WTC11 (cell line): ENCODE measurements at regions not wholly inside any gene's neighbourhood (a gene's known extent, or its start where the extent isn't known, plus 50 kb on each side); places are given as distances from the start of the nearest gene placed in this dataset.

ENCODE experiments used
- ATAC-seq: fragments of 200-7000 bp; cut with Tn5 transposase; 2 replicates; pipeline ENCODE4 v1.10.0; 2021; ENCODE audit warnings: mild to moderate bottlenecking, moderate library complexity
- CTCF ChIA-PET: fragments of 300-600 bp; sonication (Branson Sonifier 250); formaldehyde crosslinking; loops from one replicate; lab custom pipeline; 2021; ENCODE audit warnings: antibody characterized with exemption; lab: Charles Lee
- POLR2A ChIA-PET: fragments of 350-600 bp; sonication (Branson Sonifier 250); formaldehyde crosslinking; loops from one replicate; lab custom pipeline; 2021; ENCODE audit warnings: antibody characterized with exemption; lab: Charles Lee
- DNase-seq: peaks from one replicate; pipeline ENCODE4 v3.0.0; 2021; ENCODE audit warnings: low spot score
- H3K27ac Mint-ChIP-seq: 2 replicates; pipeline ENCODE4 v1.8.0; 2021; ENCODE audit warnings: mixed read lengths
- H3K27me3 Mint-ChIP-seq: 2 replicates; pipeline ENCODE4 v1.8.0; 2021; ENCODE audit warnings: low read depth, mild to moderate bottlenecking, moderate library complexity, mixed read lengths
- H3K36me3 Mint-ChIP-seq: 2 replicates; pipeline ENCODE4 v1.8.0; 2021; ENCODE audit warnings: mixed read lengths
- H3K4me1 Mint-ChIP-seq: 2 replicates; pipeline ENCODE4 v1.8.0; 2022; ENCODE audit warnings: mixed read lengths
- H3K4me3 Mint-ChIP-seq: 2 replicates; pipeline ENCODE4 v1.8.0; 2021; ENCODE audit warnings: mild to moderate bottlenecking, moderate library complexity, mixed read lengths
- H3K9me3 Mint-ChIP-seq: 2 replicates; pipeline ENCODE4 v1.8.0; 2021; ENCODE audit warnings: mixed read lengths
- ELF4 ChIP-seq: sonication (generic); formaldehyde crosslinking; IDR thresholded peaks from 2 replicates; pipeline ENCODE4 v1.8.1; 2022; ENCODE audit warnings: low read depth, mild to moderate bottlenecking, moderate library complexity, missing genetic modification reagents
- FOXK1 ChIP-seq: sonication (generic); formaldehyde crosslinking; IDR thresholded peaks from 2 replicates; pipeline ENCODE4 v1.8.0; 2022; ENCODE audit warnings: mild to moderate bottlenecking, moderate library complexity, missing genetic modification reagents
- NR2C2 ChIP-seq: sonication (generic); formaldehyde crosslinking; IDR thresholded peaks from 2 replicates; pipeline ENCODE4 v1.8.0; 2022; ENCODE audit warnings: mild to moderate bottlenecking, missing genetic modification reagents
- PRRX2 ChIP-seq: fragments of 250-450 bp; sonication (Bioruptor Pico); IDR thresholded peaks from 2 replicates; pipeline ENCODE4 v1.8.0; 2021; ENCODE audit warnings: mild to moderate bottlenecking
- ZBTB21 ChIP-seq: sonication (generic); formaldehyde crosslinking; IDR thresholded peaks from 2 replicates; pipeline ENCODE4 v1.8.1; 2023; ENCODE audit warnings: mild to moderate bottlenecking, missing genetic modification reagents, borderline replicate concordance
- ZNF416 ChIP-seq: fragments of 250-450 bp; sonication (Bioruptor Pico); IDR thresholded peaks from 2 replicates; pipeline ENCODE4 v1.9.0; 2021; ENCODE audit warnings: mild to moderate bottlenecking, inconsistent platforms
- TF ChIP-seq, protein P1 (sequence below): fragments of 250-450 bp; sonication (Bioruptor Pico); conservative IDR thresholded peaks from 2 replicates; pipeline ENCODE4 v1.9.0; 2021; ENCODE audit warnings: mild to moderate bottlenecking
- TF ChIP-seq, protein P2 (sequence below): sonication (generic); formaldehyde crosslinking; IDR thresholded peaks from 2 replicates; pipeline ENCODE4 v1.8.1; 2023; ENCODE audit warnings: mild to moderate bottlenecking, missing genetic modification reagents, borderline replicate concordance
- TF ChIP-seq, protein P3 (sequence below): sonication (generic); formaldehyde crosslinking; IDR thresholded peaks from 2 replicates; pipeline ENCODE4 v1.8.0; 2023; ENCODE audit warnings: mild to moderate bottlenecking, missing genetic modification reagents
- TF ChIP-seq, protein P4 (sequence below): sonication (generic); formaldehyde crosslinking; IDR thresholded peaks from 2 replicates; pipeline ENCODE4 v1.8.1; 2022; ENCODE audit warnings: low read depth, missing genetic modification reagents, borderline replicate concordance
- TF ChIP-seq, protein P5 (sequence below): sonication (generic); formaldehyde crosslinking; IDR thresholded peaks from 2 replicates; pipeline ENCODE4 v1.8.0; 2023; ENCODE audit warnings: missing genetic modification reagents, mild to moderate bottlenecking, borderline replicate concordance
- TF ChIP-seq, protein P6 (sequence below): sonication (generic); formaldehyde crosslinking; IDR thresholded peaks from 2 replicates; pipeline ENCODE4 v1.8.1; 2022; ENCODE audit warnings: low read depth, mild to moderate bottlenecking, moderate library complexity, missing genetic modification reagents, borderline replicate concordance

DNA sequence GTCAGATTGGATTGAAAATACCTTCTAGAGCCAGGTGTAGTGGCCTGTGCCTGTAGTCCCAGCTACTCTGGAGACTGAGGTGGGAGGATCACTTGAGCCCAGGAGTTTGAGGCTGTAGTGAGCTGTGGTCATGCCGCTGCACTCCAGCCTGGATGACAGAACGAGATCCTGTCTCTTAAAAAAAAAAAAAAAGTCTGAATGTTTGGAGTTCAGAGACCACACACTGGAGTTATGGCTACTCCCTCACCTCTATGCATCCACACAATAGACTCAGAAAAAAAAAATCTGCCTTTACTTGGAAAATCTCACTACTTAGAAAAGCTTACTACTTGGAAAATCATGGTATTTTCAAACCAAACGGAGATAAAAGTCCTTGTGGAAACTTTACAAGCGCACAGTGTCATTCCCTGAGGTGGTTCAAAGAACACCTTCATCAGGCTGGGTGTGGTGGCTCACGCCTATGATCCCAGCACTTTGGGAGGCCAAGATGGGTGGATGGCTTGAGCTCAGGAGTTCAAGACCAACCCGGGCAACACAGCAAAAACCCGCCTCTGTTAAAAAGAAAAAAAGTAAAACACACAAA lies 63.9 kb upstream of the PICALM start (continued):
- TF ChIP-seq PRRX2 (CRISPR knock-in tag) = no peak
- TF ChIP-seq, protein P1, sequence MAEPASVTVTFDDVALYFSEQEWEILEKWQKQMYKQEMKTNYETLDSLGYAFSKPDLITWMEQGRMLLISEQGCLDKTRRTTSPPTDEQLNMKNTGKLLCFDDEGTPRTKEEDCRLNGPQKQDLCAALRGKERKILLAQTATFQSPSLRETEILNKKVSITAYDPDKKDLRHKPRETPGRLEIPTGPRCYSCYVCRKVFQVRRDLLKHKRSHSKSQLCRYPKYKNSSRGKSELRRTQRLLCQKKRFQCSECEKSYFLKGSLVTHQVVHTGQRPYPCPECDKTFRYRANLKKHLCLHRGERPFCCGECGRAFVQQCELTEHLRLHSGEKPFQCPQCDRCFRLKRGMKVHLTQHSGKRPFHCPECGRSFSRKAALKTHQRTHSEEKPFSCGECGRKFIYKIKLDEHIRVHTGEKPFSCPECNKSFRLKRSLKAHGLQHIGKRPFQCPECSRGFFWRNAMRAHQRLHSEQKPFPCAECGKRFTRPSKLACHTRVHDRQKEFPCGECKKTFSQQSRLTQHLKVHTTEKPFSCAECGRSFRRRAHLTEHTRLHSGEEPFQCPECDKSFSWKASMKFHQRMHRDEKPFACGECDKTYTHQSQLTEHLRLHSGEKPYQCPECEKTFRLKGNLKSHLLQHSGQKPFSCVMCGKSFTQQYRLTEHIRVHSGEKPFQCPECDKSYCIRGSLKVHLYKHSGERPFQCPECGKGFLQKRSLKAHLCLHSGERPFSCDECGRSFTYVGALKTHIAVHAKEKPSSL (CRISPR knock-in tag) = no peak

DNA sequence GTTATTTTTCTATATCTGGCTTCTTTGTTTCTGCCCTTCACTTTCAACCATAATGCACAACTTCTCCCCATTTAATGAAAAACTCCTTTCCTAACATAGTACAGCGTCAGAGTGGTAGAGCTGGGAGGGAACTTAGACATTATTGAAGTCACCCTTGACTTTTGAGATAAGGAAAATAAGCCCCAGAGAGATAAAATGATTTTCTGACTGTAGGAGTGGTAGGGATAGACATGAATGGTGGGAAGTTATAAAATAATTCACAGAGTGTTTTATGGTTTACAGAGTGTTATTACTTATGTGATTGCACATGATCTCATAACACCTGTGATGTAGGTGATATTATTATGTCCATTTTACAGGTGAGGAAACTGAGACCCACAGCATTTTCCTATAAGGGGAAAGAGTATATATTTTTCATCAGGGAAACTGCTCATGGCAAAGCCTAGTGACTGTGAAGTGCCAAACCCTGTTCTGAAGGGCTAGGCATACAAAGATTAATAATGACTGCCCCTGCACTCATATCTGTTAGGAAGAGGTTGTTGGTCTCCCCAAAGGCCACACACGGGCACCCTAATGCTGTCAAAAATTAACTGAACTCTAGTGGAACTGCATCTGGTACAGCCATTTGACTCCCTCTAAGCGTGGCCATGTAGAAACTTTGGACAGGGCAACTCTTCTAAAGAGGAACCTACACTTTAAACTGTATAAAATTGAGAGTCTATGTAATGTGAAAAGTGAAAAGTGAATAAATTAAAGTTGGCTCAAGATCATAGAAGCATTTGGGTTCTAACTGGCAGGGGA lies 61.1 kb upstream of the PICALM start:
- Mint-ChIP-seq H3K4me3 (no peak overlapping the region), H3K27me3 (no peaks in the 10 kb centered on the region; the same call in 1 of the 2 replicates), H3K36me3 (no peaks in the 10 kb centered on the region), H3K27ac (no peak overlapping the region), H3K9me3 (no peaks in the 10 kb centered on the region), H3K4me1 (no peaks in the 10 kb centered on the region)
- ATAC-seq (no peak), DNase-seq (no peak)
- POLR2A ChIA-PET = no interaction called here
- CTCF ChIA-PET = no interaction called here
- TF ChIP-seq ELF4 (CRISPR knock-in tag) (no peak), NR2C2 (no peak), ZNF416 (CRISPR knock-in tag) (no peak), FOXK1 (CRISPR knock-in tag) (no peak), ZBTB21 (CRISPR knock-in tag) (no peak)
- TF ChIP-seq, protein P2, sequence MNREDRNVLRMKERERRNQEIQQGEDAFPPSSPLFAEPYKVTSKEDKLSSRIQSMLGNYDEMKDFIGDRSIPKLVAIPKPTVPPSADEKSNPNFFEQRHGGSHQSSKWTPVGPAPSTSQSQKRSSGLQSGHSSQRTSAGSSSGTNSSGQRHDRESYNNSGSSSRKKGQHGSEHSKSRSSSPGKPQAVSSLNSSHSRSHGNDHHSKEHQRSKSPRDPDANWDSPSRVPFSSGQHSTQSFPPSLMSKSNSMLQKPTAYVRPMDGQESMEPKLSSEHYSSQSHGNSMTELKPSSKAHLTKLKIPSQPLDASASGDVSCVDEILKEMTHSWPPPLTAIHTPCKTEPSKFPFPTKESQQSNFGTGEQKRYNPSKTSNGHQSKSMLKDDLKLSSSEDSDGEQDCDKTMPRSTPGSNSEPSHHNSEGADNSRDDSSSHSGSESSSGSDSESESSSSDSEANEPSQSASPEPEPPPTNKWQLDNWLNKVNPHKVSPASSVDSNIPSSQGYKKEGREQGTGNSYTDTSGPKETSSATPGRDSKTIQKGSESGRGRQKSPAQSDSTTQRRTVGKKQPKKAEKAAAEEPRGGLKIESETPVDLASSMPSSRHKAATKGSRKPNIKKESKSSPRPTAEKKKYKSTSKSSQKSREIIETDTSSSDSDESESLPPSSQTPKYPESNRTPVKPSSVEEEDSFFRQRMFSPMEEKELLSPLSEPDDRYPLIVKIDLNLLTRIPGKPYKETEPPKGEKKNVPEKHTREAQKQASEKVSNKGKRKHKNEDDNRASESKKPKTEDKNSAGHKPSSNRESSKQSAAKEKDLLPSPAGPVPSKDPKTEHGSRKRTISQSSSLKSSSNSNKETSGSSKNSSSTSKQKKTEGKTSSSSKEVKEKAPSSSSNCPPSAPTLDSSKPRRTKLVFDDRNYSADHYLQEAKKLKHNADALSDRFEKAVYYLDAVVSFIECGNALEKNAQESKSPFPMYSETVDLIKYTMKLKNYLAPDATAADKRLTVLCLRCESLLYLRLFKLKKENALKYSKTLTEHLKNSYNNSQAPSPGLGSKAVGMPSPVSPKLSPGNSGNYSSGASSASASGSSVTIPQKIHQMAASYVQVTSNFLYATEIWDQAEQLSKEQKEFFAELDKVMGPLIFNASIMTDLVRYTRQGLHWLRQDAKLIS (CRISPR knock-in tag) = no peak
- TF ChIP-seq, protein P3, sequence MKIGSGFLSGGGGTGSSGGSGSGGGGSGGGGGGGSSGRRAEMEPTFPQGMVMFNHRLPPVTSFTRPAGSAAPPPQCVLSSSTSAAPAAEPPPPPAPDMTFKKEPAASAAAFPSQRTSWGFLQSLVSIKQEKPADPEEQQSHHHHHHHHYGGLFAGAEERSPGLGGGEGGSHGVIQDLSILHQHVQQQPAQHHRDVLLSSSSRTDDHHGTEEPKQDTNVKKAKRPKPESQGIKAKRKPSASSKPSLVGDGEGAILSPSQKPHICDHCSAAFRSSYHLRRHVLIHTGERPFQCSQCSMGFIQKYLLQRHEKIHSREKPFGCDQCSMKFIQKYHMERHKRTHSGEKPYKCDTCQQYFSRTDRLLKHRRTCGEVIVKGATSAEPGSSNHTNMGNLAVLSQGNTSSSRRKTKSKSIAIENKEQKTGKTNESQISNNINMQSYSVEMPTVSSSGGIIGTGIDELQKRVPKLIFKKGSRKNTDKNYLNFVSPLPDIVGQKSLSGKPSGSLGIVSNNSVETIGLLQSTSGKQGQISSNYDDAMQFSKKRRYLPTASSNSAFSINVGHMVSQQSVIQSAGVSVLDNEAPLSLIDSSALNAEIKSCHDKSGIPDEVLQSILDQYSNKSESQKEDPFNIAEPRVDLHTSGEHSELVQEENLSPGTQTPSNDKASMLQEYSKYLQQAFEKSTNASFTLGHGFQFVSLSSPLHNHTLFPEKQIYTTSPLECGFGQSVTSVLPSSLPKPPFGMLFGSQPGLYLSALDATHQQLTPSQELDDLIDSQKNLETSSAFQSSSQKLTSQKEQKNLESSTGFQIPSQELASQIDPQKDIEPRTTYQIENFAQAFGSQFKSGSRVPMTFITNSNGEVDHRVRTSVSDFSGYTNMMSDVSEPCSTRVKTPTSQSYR = no peak
- TF ChIP-seq, protein P4, sequence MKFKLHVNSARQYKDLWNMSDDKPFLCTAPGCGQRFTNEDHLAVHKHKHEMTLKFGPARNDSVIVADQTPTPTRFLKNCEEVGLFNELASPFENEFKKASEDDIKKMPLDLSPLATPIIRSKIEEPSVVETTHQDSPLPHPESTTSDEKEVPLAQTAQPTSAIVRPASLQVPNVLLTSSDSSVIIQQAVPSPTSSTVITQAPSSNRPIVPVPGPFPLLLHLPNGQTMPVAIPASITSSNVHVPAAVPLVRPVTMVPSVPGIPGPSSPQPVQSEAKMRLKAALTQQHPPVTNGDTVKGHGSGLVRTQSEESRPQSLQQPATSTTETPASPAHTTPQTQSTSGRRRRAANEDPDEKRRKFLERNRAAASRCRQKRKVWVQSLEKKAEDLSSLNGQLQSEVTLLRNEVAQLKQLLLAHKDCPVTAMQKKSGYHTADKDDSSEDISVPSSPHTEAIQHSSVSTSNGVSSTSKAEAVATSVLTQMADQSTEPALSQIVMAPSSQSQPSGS (CRISPR knock-in tag) = no peak
- TF ChIP-seq, protein P5, sequence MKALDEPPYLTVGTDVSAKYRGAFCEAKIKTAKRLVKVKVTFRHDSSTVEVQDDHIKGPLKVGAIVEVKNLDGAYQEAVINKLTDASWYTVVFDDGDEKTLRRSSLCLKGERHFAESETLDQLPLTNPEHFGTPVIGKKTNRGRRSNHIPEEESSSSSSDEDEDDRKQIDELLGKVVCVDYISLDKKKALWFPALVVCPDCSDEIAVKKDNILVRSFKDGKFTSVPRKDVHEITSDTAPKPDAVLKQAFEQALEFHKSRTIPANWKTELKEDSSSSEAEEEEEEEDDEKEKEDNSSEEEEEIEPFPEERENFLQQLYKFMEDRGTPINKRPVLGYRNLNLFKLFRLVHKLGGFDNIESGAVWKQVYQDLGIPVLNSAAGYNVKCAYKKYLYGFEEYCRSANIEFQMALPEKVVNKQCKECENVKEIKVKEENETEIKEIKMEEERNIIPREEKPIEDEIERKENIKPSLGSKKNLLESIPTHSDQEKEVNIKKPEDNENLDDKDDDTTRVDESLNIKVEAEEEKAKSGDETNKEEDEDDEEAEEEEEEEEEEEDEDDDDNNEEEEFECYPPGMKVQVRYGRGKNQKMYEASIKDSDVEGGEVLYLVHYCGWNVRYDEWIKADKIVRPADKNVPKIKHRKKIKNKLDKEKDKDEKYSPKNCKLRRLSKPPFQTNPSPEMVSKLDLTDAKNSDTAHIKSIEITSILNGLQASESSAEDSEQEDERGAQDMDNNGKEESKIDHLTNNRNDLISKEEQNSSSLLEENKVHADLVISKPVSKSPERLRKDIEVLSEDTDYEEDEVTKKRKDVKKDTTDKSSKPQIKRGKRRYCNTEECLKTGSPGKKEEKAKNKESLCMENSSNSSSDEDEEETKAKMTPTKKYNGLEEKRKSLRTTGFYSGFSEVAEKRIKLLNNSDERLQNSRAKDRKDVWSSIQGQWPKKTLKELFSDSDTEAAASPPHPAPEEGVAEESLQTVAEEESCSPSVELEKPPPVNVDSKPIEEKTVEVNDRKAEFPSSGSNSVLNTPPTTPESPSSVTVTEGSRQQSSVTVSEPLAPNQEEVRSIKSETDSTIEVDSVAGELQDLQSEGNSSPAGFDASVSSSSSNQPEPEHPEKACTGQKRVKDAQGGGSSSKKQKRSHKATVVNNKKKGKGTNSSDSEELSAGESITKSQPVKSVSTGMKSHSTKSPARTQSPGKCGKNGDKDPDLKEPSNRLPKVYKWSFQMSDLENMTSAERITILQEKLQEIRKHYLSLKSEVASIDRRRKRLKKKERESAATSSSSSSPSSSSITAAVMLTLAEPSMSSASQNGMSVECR (CRISPR knock-in tag) = no peak
- TF ChIP-seq, protein P1 (CRISPR knock-in tag) = no peak
- TF ChIP-seq, protein P6, sequence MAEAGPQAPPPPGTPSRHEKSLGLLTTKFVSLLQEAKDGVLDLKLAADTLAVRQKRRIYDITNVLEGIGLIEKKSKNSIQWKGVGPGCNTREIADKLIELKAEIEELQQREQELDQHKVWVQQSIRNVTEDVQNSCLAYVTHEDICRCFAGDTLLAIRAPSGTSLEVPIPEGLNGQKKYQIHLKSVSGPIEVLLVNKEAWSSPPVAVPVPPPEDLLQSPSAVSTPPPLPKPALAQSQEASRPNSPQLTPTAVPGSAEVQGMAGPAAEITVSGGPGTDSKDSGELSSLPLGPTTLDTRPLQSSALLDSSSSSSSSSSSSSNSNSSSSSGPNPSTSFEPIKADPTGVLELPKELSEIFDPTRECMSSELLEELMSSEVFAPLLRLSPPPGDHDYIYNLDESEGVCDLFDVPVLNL (CRISPR knock-in tag) = no peak
